ENCODE measurements at regions not wholly inside any gene's neighbourhood (a gene's known extent, or its start where the extent isn't known, plus 50 kb on each side); places are given as distances from the start of the nearest gene placed in this dataset.

DNA sequence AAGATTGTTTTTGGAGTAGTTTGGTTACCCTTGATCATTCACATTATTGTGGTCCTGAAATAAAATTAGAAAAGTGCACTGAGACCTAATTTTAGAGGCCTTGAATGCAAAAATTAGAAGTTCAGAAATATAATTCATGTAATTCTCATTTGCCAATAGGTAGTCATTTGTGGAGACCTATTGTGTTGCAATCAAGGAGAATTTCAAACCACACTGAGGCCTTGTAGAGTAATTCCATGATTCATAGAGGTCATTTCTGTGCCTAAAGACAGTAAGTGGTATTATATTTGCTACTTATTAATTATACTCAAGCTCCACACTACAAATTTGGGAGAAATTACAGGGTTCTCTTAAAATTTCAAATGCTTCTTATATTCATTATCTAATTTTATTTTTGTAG, 946.8 kb upstream of the POT1 start:
- Histone ChIP-seq H3K36me3 (no peaks in the 10 kb centered on the region), H3K4me3 (no peak overlapping the region), H3K9me3 (no peaks in the 10 kb centered on the region), H3K27me3 (no peaks in the 10 kb centered on the region), H3K4me1 (no peaks in the 10 kb centered on the region), H3K27ac (no peak overlapping the region)
- no peak for DNase-seq (ENCODE audit: low spot score in 2 of 2)
- intact Hi-C loops (cut with DNase I) = no loop called here
- TF ChIP-seq, protein P1, sequence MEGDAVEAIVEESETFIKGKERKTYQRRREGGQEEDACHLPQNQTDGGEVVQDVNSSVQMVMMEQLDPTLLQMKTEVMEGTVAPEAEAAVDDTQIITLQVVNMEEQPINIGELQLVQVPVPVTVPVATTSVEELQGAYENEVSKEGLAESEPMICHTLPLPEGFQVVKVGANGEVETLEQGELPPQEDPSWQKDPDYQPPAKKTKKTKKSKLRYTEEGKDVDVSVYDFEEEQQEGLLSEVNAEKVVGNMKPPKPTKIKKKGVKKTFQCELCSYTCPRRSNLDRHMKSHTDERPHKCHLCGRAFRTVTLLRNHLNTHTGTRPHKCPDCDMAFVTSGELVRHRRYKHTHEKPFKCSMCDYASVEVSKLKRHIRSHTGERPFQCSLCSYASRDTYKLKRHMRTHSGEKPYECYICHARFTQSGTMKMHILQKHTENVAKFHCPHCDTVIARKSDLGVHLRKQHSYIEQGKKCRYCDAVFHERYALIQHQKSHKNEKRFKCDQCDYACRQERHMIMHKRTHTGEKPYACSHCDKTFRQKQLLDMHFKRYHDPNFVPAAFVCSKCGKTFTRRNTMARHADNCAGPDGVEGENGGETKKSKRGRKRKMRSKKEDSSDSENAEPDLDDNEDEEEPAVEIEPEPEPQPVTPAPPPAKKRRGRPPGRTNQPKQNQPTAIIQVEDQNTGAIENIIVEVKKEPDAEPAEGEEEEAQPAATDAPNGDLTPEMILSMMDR (IDR thresholded peaks at IDR 0.05) = no peak

DNA sequence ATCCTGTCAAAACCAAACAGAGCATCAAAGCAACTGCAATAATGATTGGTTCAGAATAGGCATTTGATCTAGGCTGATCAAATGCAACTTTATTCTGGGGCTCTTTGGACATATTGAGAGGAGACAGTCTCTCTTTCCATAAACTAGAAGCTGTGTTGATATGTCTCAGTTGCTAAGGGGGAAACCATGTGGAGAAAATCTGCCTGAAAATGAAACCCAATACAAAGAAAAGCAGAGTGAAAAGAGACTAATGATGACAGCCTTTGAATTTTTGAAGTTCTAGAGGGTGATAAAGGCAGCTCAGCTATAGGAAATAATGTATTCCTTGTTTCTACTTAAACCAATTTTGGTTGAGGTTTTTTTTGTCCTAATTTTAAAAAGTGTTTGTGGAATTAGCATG, 941.8 kb upstream of the POT1 start:
- Histone ChIP-seq H3K27me3 (no peaks in the 10 kb centered on the region), H3K4me3 (no peak overlapping the region), H3K4me1 (no peaks in the 10 kb centered on the region), H3K36me3 (no peaks in the 10 kb centered on the region), H3K27ac (no peak overlapping the region), H3K9me3 (no peaks in the 10 kb centered on the region)
- intact Hi-C loops (cut with DNase I) = no loop called here
- no peak for DNase-seq (ENCODE audit: low spot score in 2 of 2)
- TF ChIP-seq, protein P1 (IDR thresholded peaks at IDR 0.05) = no peak

DNA sequence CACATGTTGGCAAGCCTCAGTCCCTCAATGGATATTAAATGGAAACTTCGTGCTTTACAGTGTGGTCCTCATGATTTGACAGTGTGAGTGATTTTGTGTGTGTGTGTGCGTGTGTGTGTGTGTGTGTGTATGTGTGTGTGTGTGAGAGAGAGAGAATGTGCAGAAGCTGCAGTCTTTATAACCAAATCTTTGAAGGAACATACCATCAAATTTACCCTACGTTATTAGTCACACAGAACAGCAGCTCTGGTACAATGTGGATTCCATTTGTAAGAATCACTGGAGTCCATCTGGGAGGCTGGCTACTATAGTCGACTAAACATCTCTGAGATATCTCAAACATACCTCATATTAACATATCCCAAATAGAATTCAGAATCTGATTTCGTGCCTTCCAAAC, 928.0 kb upstream of the POT1 start:
- no peaks in the 10 kb centered on the region for H3K4me1 ChIP-seq
- H3K4me3 ChIP-seq = no peak overlapping the region
- no peak overlapping the region for H3K27ac ChIP-seq
- TF ChIP-seq, protein P1 (IDR thresholded peaks at IDR 0.05) = no peak
- no peaks in the 10 kb centered on the region for H3K27me3 ChIP-seq
- intact Hi-C loops (cut with DNase I) = no loop called here
- H3K36me3 ChIP-seq = no peaks in the 10 kb centered on the region
- no peaks in the 10 kb centered on the region for H3K9me3 ChIP-seq
- no peak for DNase-seq (ENCODE audit: low spot score in 2 of 2)

DNA sequence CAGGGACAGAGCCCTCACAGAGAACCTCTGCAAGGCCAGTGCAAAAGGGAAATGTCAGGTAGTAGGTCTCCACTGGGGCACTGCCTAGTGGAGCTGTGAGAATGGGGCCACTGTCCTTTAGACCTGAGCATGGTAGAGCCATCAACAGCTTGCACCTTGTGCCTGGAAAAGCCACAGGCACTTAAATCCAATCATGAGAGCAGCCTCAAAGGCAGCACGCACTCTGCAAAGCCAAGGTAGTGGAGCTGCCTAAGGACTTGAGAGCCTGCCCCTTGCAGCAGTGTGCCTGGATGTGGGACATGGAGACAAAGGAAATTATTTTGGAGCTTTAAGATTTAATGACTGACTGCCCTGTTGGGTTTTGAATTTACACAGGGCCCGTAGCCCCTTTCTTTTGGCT, 918.5 kb upstream of the POT1 start:
- H3K27me3 ChIP-seq = no peaks in the 10 kb centered on the region
- no peaks in the 10 kb centered on the region for H3K4me1 ChIP-seq
- H3K9me3 ChIP-seq = no peaks in the 10 kb centered on the region
- TF ChIP-seq, protein P1 (IDR thresholded peaks at IDR 0.05) = no peak
- H3K36me3 ChIP-seq = no peaks in the 10 kb centered on the region
- no peak for DNase-seq (ENCODE audit: low spot score in 2 of 2)
- intact Hi-C loops (cut with DNase I) = no loop called here
- no peak overlapping the region for H3K4me3 ChIP-seq
- no peak overlapping the region for H3K27ac ChIP-seq

DNA sequence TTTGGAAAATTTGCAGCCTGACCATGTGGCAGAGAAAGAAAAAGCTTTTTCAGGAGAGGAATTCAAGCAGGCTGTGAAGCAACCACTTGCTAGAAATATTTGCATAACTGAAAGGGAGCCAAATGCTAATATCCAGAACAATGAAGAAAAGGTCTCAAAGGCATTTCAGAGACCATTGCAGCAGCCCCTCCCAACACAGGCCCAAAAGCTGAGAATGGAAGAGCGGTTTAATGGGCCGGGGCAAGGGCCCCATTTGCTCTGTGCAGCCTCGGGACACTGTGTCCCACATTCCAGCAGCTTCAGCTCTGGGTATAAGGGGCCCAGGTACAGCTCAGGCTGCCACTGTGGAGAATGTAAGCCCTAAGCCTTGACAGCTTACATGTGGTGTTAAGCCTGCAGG, 918.1 kb upstream of the POT1 start:
- Histone ChIP-seq H3K9me3 (no peaks in the 10 kb centered on the region), H3K27me3 (no peaks in the 10 kb centered on the region), H3K36me3 (no peaks in the 10 kb centered on the region), H3K4me1 (no peaks in the 10 kb centered on the region), H3K27ac (no peak overlapping the region), H3K4me3 (no peak overlapping the region)
- intact Hi-C loops (cut with DNase I) = no loop called here
- DNase-seq (ENCODE audit: low spot score in 2 of 2) = no peak
- TF ChIP-seq, protein P1 (IDR thresholded peaks at IDR 0.05) = no peak

DNA sequence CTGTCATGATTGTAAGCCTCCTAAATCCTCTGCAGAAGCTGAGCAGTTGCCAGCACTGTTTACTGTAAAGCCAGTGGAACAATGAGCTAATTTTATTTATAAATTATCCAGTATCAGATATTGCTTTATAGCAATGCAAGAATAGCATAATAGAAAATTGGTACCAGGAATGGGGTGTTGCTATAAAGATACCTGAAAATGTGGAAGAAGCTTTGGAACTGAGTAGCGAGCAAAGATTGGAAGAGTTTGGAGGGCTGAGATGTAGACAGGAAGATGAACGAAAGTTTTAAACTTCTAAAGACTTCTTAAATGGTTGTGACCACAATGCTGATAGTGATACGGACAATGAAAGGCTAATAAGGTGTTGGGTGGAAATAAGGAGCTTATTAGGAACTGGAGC, 917.4 kb upstream of the POT1 start:
- Histone ChIP-seq H3K4me1 (no peaks in the 10 kb centered on the region), H3K27ac (no peak overlapping the region), H3K36me3 (no peaks in the 10 kb centered on the region), H3K27me3 (no peaks in the 10 kb centered on the region), H3K4me3 (no peak overlapping the region), H3K9me3 (no peaks in the 10 kb centered on the region)
- TF ChIP-seq, protein P1 (IDR thresholded peaks at IDR 0.05) = no peak
- DNase-seq (ENCODE audit: low spot score in 2 of 2) = no peak
- intact Hi-C loops (cut with DNase I) = no loop called here
